CD14-positive monocyte (primary cell): ENCODE measurements at regions not wholly inside any gene's neighbourhood (a gene's known extent, or its start where the extent isn't known, plus 50 kb on each side); places are given as distances from the start of the nearest gene placed in this dataset.

Source experiments
- DNase-seq, 3 donors: peaks; one replicate each; pipeline ENCODE4 v3.0.0-alpha.2; 2011 to 2022
- H2AFZ ChIP-seq: 2 replicates; pipeline ENCODE4 v1.6.0; 2012; ENCODE audit warnings: mild to moderate bottlenecking, low read depth, low read length, inconsistent platforms; ENCODE audit not compliant: insufficient read depth, poor library complexity, severe bottlenecking
- H3K27ac ChIP-seq, 2 donors: 1 replicate in 1 of 2; 2 replicates in 1 of 2; pipeline ENCODE4 v1.5.1; 2012 to 2013; ENCODE audit warnings: low read length in 2 of 2, control low read depth in 1 of 2, inconsistent platforms in 1 of 2, low read depth in 1 of 2, mild to moderate bottlenecking in 1 of 2
- H3K27me3 ChIP-seq, 2 donors: one replicate each; pipeline versions ENCODE4 v1.6.0 to v1.6.1; 2011 to 2013; ENCODE audit warnings: low read length in 2 of 2; ENCODE audit not compliant: control insufficient read depth in 2 of 2, insufficient read depth in 2 of 2
- H3K36me3 ChIP-seq, 2 donors: replicated peaks in 1 of 2; 1 replicate in 1 of 2; 2 replicates in 1 of 2; pipeline versions ENCODE4 v1.5.1 to v1.6.1; 2012 to 2013; ENCODE audit warnings: low read length in 2 of 2, control low read depth in 1 of 2, inconsistent platforms in 1 of 2, mild to moderate bottlenecking in 1 of 2; ENCODE audit not compliant: insufficient read depth in 2 of 2, control insufficient read depth in 1 of 2
- H3K4me1 ChIP-seq, 2 donors: 1 replicate in 1 of 2; 2 replicates in 1 of 2; pipeline versions ENCODE4 v1.5.1 to v1.6.1; 2012 to 2013; ENCODE audit warnings: low read length in 2 of 2, control low read depth in 1 of 2, inconsistent platforms in 1 of 2, mild to moderate bottlenecking in 1 of 2, moderate library complexity in 1 of 2; ENCODE audit not compliant: insufficient read depth in 2 of 2, control insufficient read depth in 1 of 2
- H3K4me2 ChIP-seq: replicated peaks from 2 replicates; pipeline ENCODE3; 2012; ENCODE audit warnings: low read length, moderate library complexity, mild to moderate bottlenecking; ENCODE audit not compliant: poor library complexity, severe bottlenecking; ENCODE audit errors: extremely low read depth
- H3K4me3 ChIP-seq, 3 experiments: fragments of 200-600 bp in 1 of 3; sonication (generic) in 1 of 3; replicated peaks in 1 of 3; 1 replicate in 2 of 3; 2 replicates in 1 of 3; pipeline ENCODE4 v1.5.1; 2011 to 2013; ENCODE audit warnings: low read length in 3 of 3, mild to moderate bottlenecking in 3 of 3, control low read depth in 2 of 3, low read depth in 2 of 3, inconsistent platforms in 1 of 3, moderate library complexity in 1 of 3
- H3K79me2 ChIP-seq: 2 replicates; pipeline ENCODE4 v1.6.0; 2012; ENCODE audit warnings: mild to moderate bottlenecking, control low read depth, inconsistent platforms, low read length, moderate library complexity; ENCODE audit not compliant: insufficient read depth
- H3K9ac ChIP-seq: 2 replicates; pipeline ENCODE4 v1.6.0; 2017; ENCODE audit warnings: low read length, mild to moderate bottlenecking; ENCODE audit not compliant: insufficient read depth, poor library complexity, severe bottlenecking
- H3K9me3 ChIP-seq, 2 donors: replicated peaks in 1 of 2; 1 replicate in 1 of 2; 2 replicates in 1 of 2; pipeline versions ENCODE4 v1.5.1 to v1.6.1; 2012 to 2013; ENCODE audit warnings: low read length in 2 of 2, control low read depth in 1 of 2; ENCODE audit not compliant: control insufficient read depth in 1 of 2, insufficient read depth in 1 of 2
- H4K20me1 ChIP-seq: 2 replicates; pipeline ENCODE4 v1.6.0; 2012; ENCODE audit warnings: mild to moderate bottlenecking, low read length, control low read depth, moderate library complexity; ENCODE audit not compliant: insufficient read depth
- H3K27ac Mint-ChIP-seq, 7 donors: one replicate each; pipeline ENCODE4 v1.8.0; 2020; ENCODE audit warnings: mild to moderate bottlenecking in 7 of 7, mixed read lengths in 7 of 7, moderate library complexity in 6 of 7, inconsistent platforms in 2 of 7
- H3K27me3 Mint-ChIP-seq, 3 donors: one replicate each; pipeline ENCODE4 v1.8.0; 2021 to 2022; ENCODE audit warnings: low read depth in 3 of 3, mild to moderate bottlenecking in 3 of 3, mixed read lengths in 3 of 3, moderate library complexity in 3 of 3, inconsistent platforms in 1 of 3
- H3K36me3 Mint-ChIP-seq, 2 donors: one replicate each; pipeline ENCODE4 v1.8.0; 2020; ENCODE audit warnings: mixed read lengths in 2 of 2, inconsistent platforms in 1 of 2, mild to moderate bottlenecking in 1 of 2
- H3K4me1 Mint-ChIP-seq: one replicate; pipeline ENCODE4 v1.8.0; 2020; ENCODE audit warnings: mild to moderate bottlenecking, mixed read lengths
- H3K4me3 Mint-ChIP-seq, 2 donors: one replicate each; pipeline ENCODE4 v1.8.0; 2020; ENCODE audit warnings: mild to moderate bottlenecking in 2 of 2, mixed read lengths in 2 of 2, moderate library complexity in 1 of 2
- H3K9me3 Mint-ChIP-seq, 7 donors: one replicate each; pipeline ENCODE4 v1.8.0; 2020 to 2022; ENCODE audit warnings: mixed read lengths in 7 of 7, mild to moderate bottlenecking in 6 of 7, moderate library complexity in 6 of 7, inconsistent platforms in 2 of 7
- WGBS: methylation state at CpG from one replicate; pipeline ENCODE4 v1.1.5; 2013; ENCODE audit warnings: missing lambda C conversion rate; ENCODE audit not compliant: insufficient coverage; 5-methylcytosine and 5-hydroxymethylcytosine counted together
- intact Hi-C, 2 donors: fragments of 100-400 bp; cut with micrococcal nuclease; formaldehyde crosslinking; loops; one replicate each; pipeline versions ENCODE4 v1.15.0 to v1.15.1; 2023
- TF ChIP-seq, protein P1 (sequence below): fragments of 200-600 bp; IDR thresholded peaks from one replicate; pipeline ENCODE4 v1.8.0; 2022; ENCODE audit warnings: antibody characterized with exemption, mild to moderate bottlenecking

DNA sequence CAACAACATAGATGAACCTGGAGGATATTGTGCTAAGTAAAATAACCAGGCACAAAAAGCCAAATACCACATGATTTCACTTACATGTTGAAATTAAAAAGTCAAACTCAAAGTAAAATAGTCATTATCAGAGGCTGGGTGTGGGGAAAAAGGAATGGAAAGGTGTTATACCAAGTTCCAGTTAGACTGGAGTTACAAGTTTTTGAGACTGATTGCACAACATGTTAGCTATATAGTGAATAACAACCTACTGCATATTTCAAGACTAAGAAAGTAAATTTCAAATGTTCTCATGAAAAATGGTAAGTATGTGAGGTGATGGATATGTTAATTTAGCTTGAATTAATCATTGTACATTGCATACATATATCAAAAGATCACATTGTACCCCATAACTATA is 116.8 kb upstream of the HNMT start:
- Histone ChIP-seq H3K9ac (no peak overlapping the region), H3K79me2 (no peaks in the 10 kb centered on the region), H2AFZ (no peak overlapping the region), H3K27ac (no peak overlapping the region), H3K4me1 (no peaks in the 10 kb centered on the region), H3K36me3 (no peaks in the 10 kb centered on the region), H3K4me3 (no peak overlapping the region), H4K20me1 (no peaks in the 10 kb centered on the region), H3K9me3 (no peaks in the 10 kb centered on the region), H3K4me2 (no peak overlapping the region), H3K27me3 (peaks cover 0 to 2% of the 10 kb centered on the region in 2 donors)
- no peak for DNase-seq
- Mint-ChIP-seq H3K4me1 (no peaks in the 10 kb centered on the region), H3K27me3 (peaks cover 2 to 5% (median 5%) of the 10 kb centered on the region in 3 donors), H3K36me3 (no peaks in the 10 kb centered on the region), H3K9me3 (peaks cover 0 to 2% (median 0%) of the 10 kb centered on the region in 7 donors), H3K4me3 (no peak overlapping the region), H3K27ac (no peak overlapping the region)
- intact Hi-C loops: no loop called here
- TF ChIP-seq, protein P1, sequence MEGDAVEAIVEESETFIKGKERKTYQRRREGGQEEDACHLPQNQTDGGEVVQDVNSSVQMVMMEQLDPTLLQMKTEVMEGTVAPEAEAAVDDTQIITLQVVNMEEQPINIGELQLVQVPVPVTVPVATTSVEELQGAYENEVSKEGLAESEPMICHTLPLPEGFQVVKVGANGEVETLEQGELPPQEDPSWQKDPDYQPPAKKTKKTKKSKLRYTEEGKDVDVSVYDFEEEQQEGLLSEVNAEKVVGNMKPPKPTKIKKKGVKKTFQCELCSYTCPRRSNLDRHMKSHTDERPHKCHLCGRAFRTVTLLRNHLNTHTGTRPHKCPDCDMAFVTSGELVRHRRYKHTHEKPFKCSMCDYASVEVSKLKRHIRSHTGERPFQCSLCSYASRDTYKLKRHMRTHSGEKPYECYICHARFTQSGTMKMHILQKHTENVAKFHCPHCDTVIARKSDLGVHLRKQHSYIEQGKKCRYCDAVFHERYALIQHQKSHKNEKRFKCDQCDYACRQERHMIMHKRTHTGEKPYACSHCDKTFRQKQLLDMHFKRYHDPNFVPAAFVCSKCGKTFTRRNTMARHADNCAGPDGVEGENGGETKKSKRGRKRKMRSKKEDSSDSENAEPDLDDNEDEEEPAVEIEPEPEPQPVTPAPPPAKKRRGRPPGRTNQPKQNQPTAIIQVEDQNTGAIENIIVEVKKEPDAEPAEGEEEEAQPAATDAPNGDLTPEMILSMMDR: no peak

DNA sequence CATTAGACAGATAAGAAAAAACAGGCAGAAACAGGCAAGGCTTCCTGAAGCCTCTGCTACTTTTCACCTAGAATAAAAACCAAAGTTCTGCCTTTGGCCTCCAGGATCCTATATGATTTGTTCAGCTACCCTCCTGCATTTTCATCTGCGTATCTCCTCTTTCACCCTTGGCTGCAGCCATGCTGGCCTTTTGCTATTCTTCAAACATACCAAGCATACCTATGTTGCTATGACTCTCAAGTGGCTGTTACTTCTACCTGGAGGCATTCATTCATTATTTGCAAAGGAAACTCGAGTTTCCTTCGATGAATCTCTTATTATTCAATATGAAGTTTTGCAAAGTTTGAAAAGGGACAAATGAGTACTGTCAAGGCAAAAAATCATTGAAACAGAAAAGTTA is 106.4 kb upstream of the HNMT start:
- no peak overlapping the region for H3K27ac ChIP-seq
- Mint-ChIP-seq H3K4me3 (no peak overlapping the region), H3K9me3 (peaks cover 0 to 3% (median 0%) of the 10 kb centered on the region in 7 donors), H3K4me1 (no peaks in the 10 kb centered on the region), H3K27ac (no peak overlapping the region), H3K27me3 (peaks cover 1 to 5% (median 2%) of the 10 kb centered on the region in 3 donors), H3K36me3 (no peaks in the 10 kb centered on the region)
- no peaks in the 10 kb centered on the region for H4K20me1 ChIP-seq
- no peak overlapping the region for H3K9ac ChIP-seq
- H3K27me3 ChIP-seq: no peaks in the 10 kb centered on the region
- H3K9me3 ChIP-seq: no peaks in the 10 kb centered on the region
- H3K79me2 ChIP-seq: no peaks in the 10 kb centered on the region
- no CpG with 5 or more reads among the region's 3 CpGs for WGBS
- H2AFZ ChIP-seq: no peak overlapping the region
- TF ChIP-seq, protein P1: no peak
- no peak overlapping the region for H3K4me2 ChIP-seq
- H3K4me1 ChIP-seq: no peaks in the 10 kb centered on the region
- no peak overlapping the region for H3K4me3 ChIP-seq
- intact Hi-C loops: no loop called here
- DNase-seq: no peak
- no peaks in the 10 kb centered on the region for H3K36me3 ChIP-seq
